GM12878 (cell line): ENCODE measurements at regions not wholly inside any gene's neighbourhood (a gene's known extent, or its start where the extent isn't known, plus 50 kb on each side); places are given as distances from the start of the nearest gene placed in this dataset.

Source experiments
- ATAC-seq: fragments of 200-7000 bp; cut with Tn5 transposase; 3 replicates; pipeline ENCODE4 v1.9.1; 2020; ENCODE audit warnings: mild to moderate bottlenecking, moderate library complexity
- BruUV-seq: library from RNA; stranded (reverse); fragments of 400-500 nt; replicated peaks from 2 replicates; lab custom pipeline; 2021; lab: Mats Ljungman, UMichigan
- CTCF ChIA-PET: fragments of 300-600 bp; sonication (Branson Sonifier 250); formaldehyde crosslinking; extraction: SDS; loops from one replicate; lab custom pipeline; 2021; ENCODE audit warnings: inconsistent platforms; lab: Yijun Ruan, JAX
- POLR2A ChIA-PET: fragments of 350-600 bp; formaldehyde crosslinking; extraction: SDS; loops from one replicate; lab custom pipeline; 2021; ENCODE audit warnings: inconsistent platforms; lab: Charles Lee
- RAD21 ChIA-PET: fragments of 300-600 bp; sonication (Branson Sonifier 250); formaldehyde crosslinking; loops from one replicate; lab custom pipeline; 2023; ENCODE audit warnings: antibody characterized with exemption; ENCODE audit not compliant: unreplicated experiment; lab: Charles Lee
- SMC1A ChIA-PET: fragments of 300-600 bp; sonication (Branson Sonifier 250); formaldehyde crosslinking; loops from one replicate; lab custom pipeline; 2023; ENCODE audit not compliant: unreplicated experiment, uncharacterized antibody; lab: Charles Lee
- DNase-seq: peaks from one replicate; pipeline ENCODE4 v3.0.0-alpha.2; 2011; ENCODE audit warnings: low read depth, low spot score
- FAIRE-seq: peaks from 3 replicates; lab custom pipeline; 2011; peaks lifted over from hg19 to GRCh38; lab: Jason Lieb, UNC
- H2AFZ ChIP-seq: 2 replicates; pipeline ENCODE4 v1.6.0; 2011; ENCODE audit warnings: low read depth, low read length, control low read depth; ENCODE audit not compliant: control insufficient read depth
- H3K27ac ChIP-seq: 2 replicates; pipeline ENCODE4 v1.5.1; 2011; ENCODE audit warnings: control low read depth; ENCODE audit not compliant: control insufficient read depth, insufficient read depth
- H3K27me3 ChIP-seq, 2 experiments: replicated peaks in 1 of 2; 2 replicates each; pipeline versions ENCODE4 v1.6.0 to v1.6.1; 2011; ENCODE audit warnings: low read length in 1 of 2; ENCODE audit not compliant: control insufficient read depth in 2 of 2, insufficient read depth in 2 of 2
- H3K36me3 ChIP-seq, 2 experiments: 2 replicates each; pipeline ENCODE4 v1.5.1; 2011; ENCODE audit warnings: low read length in 1 of 2; ENCODE audit not compliant: control insufficient read depth in 2 of 2, insufficient read depth in 2 of 2
- H3K4me1 ChIP-seq: 2 replicates; pipeline ENCODE4 v1.6.1; 2011; ENCODE audit warnings: mild to moderate bottlenecking, low read length, moderate library complexity, mixed read lengths; ENCODE audit not compliant: control insufficient read depth, insufficient read depth
- H3K4me2 ChIP-seq: 2 replicates; pipeline ENCODE4 v1.6.0; 2011; ENCODE audit warnings: control low read depth; ENCODE audit not compliant: control insufficient read depth, insufficient read depth
- H3K4me3 ChIP-seq: fragments of 200-600 bp; sonication (generic); 2 replicates; pipeline ENCODE4 v1.5.1; 2016
- H3K79me2 ChIP-seq: 2 replicates; pipeline ENCODE4 v1.6.0; 2011; ENCODE audit warnings: low read length; ENCODE audit not compliant: control insufficient read depth, insufficient read depth
- H3K9ac ChIP-seq: 2 replicates; pipeline ENCODE4 v1.8.0; 2011; ENCODE audit warnings: low read length, control low read depth, mixed read lengths; ENCODE audit not compliant: control insufficient read depth, insufficient read depth
- H3K9me3 ChIP-seq: replicated peaks from 3 replicates; pipeline ENCODE4 v1.5.1; 2011; ENCODE audit warnings: mild to moderate bottlenecking, low read length; ENCODE audit not compliant: control insufficient read depth, insufficient read depth
- H4K20me1 ChIP-seq: 2 replicates; pipeline ENCODE4 v1.6.0; 2011; ENCODE audit not compliant: control insufficient read depth, insufficient read depth
- BRCA1 ChIP-seq: IDR thresholded peaks from 2 replicates; pipeline ENCODE4 v1.6.1; 2011; ENCODE audit warnings: low read depth, low read length, improper control_type of control experiment
- SREBF2 ChIP-seq: IDR thresholded peaks from 2 replicates; pipeline ENCODE4 v1.6.1; 2012; ENCODE audit warnings: mild to moderate bottlenecking, low read length
- WRNIP1 ChIP-seq: IDR thresholded peaks from 2 replicates; pipeline ENCODE4 v1.6.1; 2011; ENCODE audit warnings: low read depth, low read length, improper control_type of control experiment, borderline replicate concordance
- WGBS: methylation state at CpG from one replicate; pipeline ENCODE4 v1.1.6; 2016; ENCODE audit warnings: low lambda C conversion rate; ENCODE audit not compliant: insufficient replicate concordance, insufficient coverage; ENCODE audit errors: missing lambda C conversion rate; 5-methylcytosine and 5-hydroxymethylcytosine counted together
- in situ Hi-C: fragments of 300-500 bp; cut with MboI; formaldehyde crosslinking; loops from 9 replicates; pipeline ENCODE4 v1.14.3; 2018; ENCODE audit warnings: mixed read lengths
- intact Hi-C: fragments of 100-400 bp; cut with micrococcal nuclease; formaldehyde crosslinking; loops from one replicate; pipeline ENCODE4 v1.14.2; 2022; ENCODE audit not compliant: unreplicated experiment
- TF ChIP-seq, protein P1 (sequence below): fragments of 450-650 bp; IDR thresholded peaks from 2 replicates; pipeline ENCODE4 v1.6.1; 2017; ENCODE audit warnings: mild to moderate bottlenecking, low read depth, inconsistent platforms; ENCODE audit not compliant: poor library complexity, severe bottlenecking
- TF ChIP-seq, protein P2 (sequence below): IDR thresholded peaks from 2 replicates; pipeline ENCODE4 v1.6.1; 2012; ENCODE audit warnings: low read depth, low read length, improper control_type of control experiment

DNA sequence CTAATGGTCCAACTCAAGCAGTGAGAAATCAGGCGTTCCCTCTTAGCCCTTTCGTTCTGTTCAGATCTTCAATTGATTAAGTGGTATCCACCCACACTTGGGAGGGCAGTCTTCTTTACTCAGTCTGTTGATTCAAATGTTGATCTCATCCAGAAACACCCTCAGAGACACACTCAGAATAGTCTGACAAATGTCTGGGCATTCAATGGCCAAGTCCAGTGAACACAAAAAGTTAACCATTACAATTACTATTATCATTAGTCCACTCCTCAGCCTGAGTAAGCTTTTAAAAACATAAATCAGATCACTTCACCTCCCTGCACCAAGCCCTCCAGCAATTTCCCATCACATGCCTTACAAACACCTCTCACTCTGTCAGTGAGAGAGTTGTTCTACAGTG, 423.2 kb downstream of the RFPL4B start:
- no peaks in the 10 kb centered on the region for H3K36me3 ChIP-seq
- no peak overlapping the region for H3K27ac ChIP-seq
- in situ Hi-C loops, result loop anchor here (10.0 kb wide), 1 partner anchor 1114 kb away; no protein-coding TSS in a partner anchor
- RAD21 ChIA-PET, result no interaction called here
- no peak overlapping the region for H3K4me2 ChIP-seq
- POLR2A ChIA-PET, result no interaction called here
- no peak overlapping the region for H3K9ac ChIP-seq
- SMC1A ChIA-PET, result no interaction called here
- H3K4me1 ChIP-seq, result no peaks in the 10 kb centered on the region
- no TSS peak for BruUV-seq
- FAIRE-seq (no peak), ATAC-seq (no peak), DNase-seq (no peak)
- no peaks in the 10 kb centered on the region for H3K79me2 ChIP-seq
- CTCF ChIA-PET, result no interaction called here
- TF ChIP-seq WRNIP1 (no peak), BRCA1 (no peak), SREBF2 (no peak)
- TF ChIP-seq, protein P1, sequence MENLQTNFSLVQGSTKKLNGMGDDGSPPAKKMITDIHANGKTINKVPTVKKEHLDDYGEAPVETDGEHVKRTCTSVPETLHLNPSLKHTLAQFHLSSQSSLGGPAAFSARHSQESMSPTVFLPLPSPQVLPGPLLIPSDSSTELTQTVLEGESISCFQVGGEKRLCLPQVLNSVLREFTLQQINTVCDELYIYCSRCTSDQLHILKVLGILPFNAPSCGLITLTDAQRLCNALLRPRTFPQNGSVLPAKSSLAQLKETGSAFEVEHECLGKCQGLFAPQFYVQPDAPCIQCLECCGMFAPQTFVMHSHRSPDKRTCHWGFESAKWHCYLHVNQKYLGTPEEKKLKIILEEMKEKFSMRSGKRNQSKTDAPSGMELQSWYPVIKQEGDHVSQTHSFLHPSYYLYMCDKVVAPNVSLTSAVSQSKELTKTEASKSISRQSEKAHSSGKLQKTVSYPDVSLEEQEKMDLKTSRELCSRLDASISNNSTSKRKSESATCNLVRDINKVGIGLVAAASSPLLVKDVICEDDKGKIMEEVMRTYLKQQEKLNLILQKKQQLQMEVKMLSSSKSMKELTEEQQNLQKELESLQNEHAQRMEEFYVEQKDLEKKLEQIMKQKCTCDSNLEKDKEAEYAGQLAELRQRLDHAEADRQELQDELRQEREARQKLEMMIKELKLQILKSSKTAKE, result no peak
- TF ChIP-seq, protein P2, sequence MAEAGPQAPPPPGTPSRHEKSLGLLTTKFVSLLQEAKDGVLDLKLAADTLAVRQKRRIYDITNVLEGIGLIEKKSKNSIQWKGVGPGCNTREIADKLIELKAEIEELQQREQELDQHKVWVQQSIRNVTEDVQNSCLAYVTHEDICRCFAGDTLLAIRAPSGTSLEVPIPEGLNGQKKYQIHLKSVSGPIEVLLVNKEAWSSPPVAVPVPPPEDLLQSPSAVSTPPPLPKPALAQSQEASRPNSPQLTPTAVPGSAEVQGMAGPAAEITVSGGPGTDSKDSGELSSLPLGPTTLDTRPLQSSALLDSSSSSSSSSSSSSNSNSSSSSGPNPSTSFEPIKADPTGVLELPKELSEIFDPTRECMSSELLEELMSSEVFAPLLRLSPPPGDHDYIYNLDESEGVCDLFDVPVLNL, result no peak
- no peak overlapping the region for H2AFZ ChIP-seq
- no peaks in the 10 kb centered on the region for H4K20me1 ChIP-seq
- H3K27me3 ChIP-seq, result no peaks in the 10 kb centered on the region
- no peaks in the 10 kb centered on the region for H3K9me3 ChIP-seq
- H3K4me3 ChIP-seq, result no peak overlapping the region
- 29% methylated on average over 2 of the region's 2 CpGs for WGBS
- intact Hi-C loops, result no loop called here
